Kidney (tissue), 13 donors: ENCODE measurements at regions not wholly inside any gene's neighbourhood (a gene's known extent, or its start where the extent isn't known, plus 50 kb on each side); places are given as distances from the start of the nearest gene placed in this dataset.

Experiments used
- DNase-seq, 5 donors: peaks; one replicate each; pipeline ENCODE4 v3.0.0-alpha.2; 2013 to 2020
- FAIRE-seq: peaks from 2 replicates; lab custom pipeline; 2012; peaks lifted over from hg19 to GRCh38; lab: Jason Lieb, UNC
- H3K27ac ChIP-seq, 2 donors: one replicate each; pipeline ENCODE4 v1.7.0; 2013; ENCODE audit warnings: low read depth in 2 of 2, low read length in 2 of 2, inconsistent platforms in 1 of 2
- H3K27me3 ChIP-seq: one replicate; pipeline ENCODE4 v1.7.1; 2013; ENCODE audit warnings: low read length, inconsistent platforms; ENCODE audit not compliant: control insufficient read depth, insufficient read depth
- H3K36me3 ChIP-seq, 3 donors: one replicate each; pipeline versions ENCODE4 v1.7.0 to v1.7.1; 2013; ENCODE audit warnings: low read length in 3 of 3, control low read depth in 1 of 3, inconsistent platforms in 1 of 3; ENCODE audit not compliant: insufficient read depth in 3 of 3, control insufficient read depth in 2 of 3
- H3K4me1 ChIP-seq, 3 donors: one replicate each; pipeline versions ENCODE4 v1.7.0 to v1.7.1; 2013; ENCODE audit warnings: low read length in 3 of 3, inconsistent platforms in 1 of 3, low read depth in 1 of 3; ENCODE audit not compliant: control insufficient read depth in 2 of 3, insufficient read depth in 2 of 3
- H3K4me3 ChIP-seq, 3 donors: one replicate each; pipeline versions ENCODE4 v1.7.0 to v1.8.1; 2013; ENCODE audit warnings: low read length in 3 of 3, control low read depth in 1 of 3, inconsistent platforms in 1 of 3
- H3K9ac ChIP-seq, 3 donors: one replicate each; pipeline versions ENCODE4 v1.7.0 to v1.7.1; 2013; ENCODE audit warnings: low read length in 3 of 3, control low read depth in 1 of 3, inconsistent platforms in 1 of 3
- H3K9me3 ChIP-seq, 3 donors: one replicate each; pipeline versions ENCODE4 v1.7.0 to v1.7.1; 2013; ENCODE audit warnings: low read length in 3 of 3, control low read depth in 1 of 3, inconsistent platforms in 1 of 3; ENCODE audit not compliant: control insufficient read depth in 2 of 3, insufficient read depth in 1 of 3
- CTCF ChIP-seq: IDR thresholded peaks from 3 replicates; pipeline ENCODE4 v1.5.1; 2012; ENCODE audit warnings: mild to moderate bottlenecking, moderate library complexity, borderline replicate concordance; ENCODE audit not compliant: insufficient read depth; ENCODE audit errors: extremely low read depth
- intact Hi-C: fragments of 100-400 bp; cut with DNase I; formaldehyde crosslinking; loops from one replicate; pipeline ENCODE4 v1.11.1; 2022
- donor health status: control.
- donor health status: control.
- donor health status: control.
- donor health status: control.
- donor health status: control.
- donor health status: DM: yes; HTN: yes; CAD: no.
- donor health status: Normal renal cell carcinoma (clear cell type).

GRCh38 chr11:71341596-71341995, 89.2 kb upstream of the SHANK2 start:
- DNase-seq, result no peak

GRCh38 chr11:71341173-71341572, 88.8 kb upstream of the SHANK2 start:
- intact Hi-C loops, result no loop called here
- no peak overlapping the region for H3K27ac ChIP-seq
- no peaks in the 10 kb centered on the region for H3K27me3 ChIP-seq
- peaks cover 0 to 2% (median 2%) of the 10 kb centered on the region in 3 donors for H3K4me1 ChIP-seq
- FAIRE-seq (no peak), DNase-seq (no peak)
- no peaks in the 10 kb centered on the region for H3K9me3 ChIP-seq
- no peaks in the 10 kb centered on the region for H3K36me3 ChIP-seq
- no peak overlapping the region for H3K9ac ChIP-seq
- no peak overlapping the region for H3K4me3 ChIP-seq
- no peak for TF ChIP-seq CTCF

More at GRCh38 chr11:71341596-71341995, 89.2 kb upstream of the SHANK2 start:
- Histone ChIP-seq H3K27me3 (no peaks in the 10 kb centered on the region), H3K27ac (no peak overlapping the region), H3K9me3 (no peaks in the 10 kb centered on the region), H3K36me3 (no peaks in the 10 kb centered on the region), H3K4me1 (peaks cover 0 to 2% (median 2%) of the 10 kb centered on the region in 3 donors), H3K4me3 (no peak overlapping the region), H3K9ac (no peak overlapping the region)
- FAIRE-seq, result no peak
- TF ChIP-seq CTCF, result no peak
- intact Hi-C loops, result no loop called here

- Histone ChIP-seq H3K27me3 (no peaks in the 10 kb centered on the region), H3K4me1 (peaks cover 0 to 2% (median 2%) of the 10 kb centered on the region in 3 donors), H3K9me3 (no peaks in the 10 kb centered on the region), H3K4me3 (no peak overlapping the region), H3K36me3 (no peaks in the 10 kb centered on the region), H3K9ac (no peak overlapping the region), H3K27ac (no peak overlapping the region)
- DNase-seq (peak in 2 of 5 donors; percentile 12 to 19), FAIRE-seq (no peak)
- intact Hi-C loops, result no loop called here
- no peak for TF ChIP-seq CTCF
Measured at GRCh38 chr11:71340086-71340606, 87.8 kb upstream of the SHANK2 start.
